ENCODE measurements at regions not wholly inside any gene's neighbourhood (a gene's known extent, or its start where the extent isn't known, plus 50 kb on each side); places are given as distances from the start of the nearest gene placed in this dataset.

- Histone ChIP-seq H3K4me1 (no peaks in the 10 kb centered on the region), H3K27ac (no peak overlapping the region), H3K27me3 (no peaks in the 10 kb centered on the region), H3K36me3 (no peaks in the 10 kb centered on the region), H3K4me3 (no peak overlapping the region), H3K9me3 (peaks cover 0 to 11% (median 0%) of the 10 kb centered on the region in 11 donors)
- no peak for TF ChIP-seq CTCF (IDR thresholded peaks at IDR 0.05)
- DNase-seq, result no peak
- ATAC-seq, result no peak
- intact Hi-C loops (cut with DNase I), result no loop called here
Measured at GRCh38 chr4:157897855-157898370, 274.9 kb downstream of the GASK1B start.

GRCh38 chr4:157896726-157897125 is 276.1 kb downstream of the GASK1B start:
- Histone ChIP-seq H3K4me3 (no peak overlapping the region), H3K27me3 (no peaks in the 10 kb centered on the region)
- WGBS, 2 donors, result 80% methylated on average over 3 of the region's 3 CpGs

GRCh38 chr4:157895205-157895604 is 277.6 kb downstream of the GASK1B start:
- Histone ChIP-seq H3K27ac (no peak overlapping the region), H3K27me3 (no peaks in the 10 kb centered on the region), H3K36me3 (no peaks in the 10 kb centered on the region), H3K4me1 (no peaks in the 10 kb centered on the region), H3K4me3 (no peak overlapping the region), H3K9me3 (no peaks in the 10 kb centered on the region)
- DNase-seq (no peak), ATAC-seq (no peak)
- intact Hi-C loops (cut with DNase I), result no loop called here
- 57 to 71% methylated on average over 4 of the region's 4 CpGs for WGBS, 2 donors
- TF ChIP-seq CTCF (IDR thresholded peaks at IDR 0.05), result no peak

More at GRCh38 chr4:157896726-157897125, 276.1 kb downstream of the GASK1B start:
- no peak for TF ChIP-seq CTCF (IDR thresholded peaks at IDR 0.05)
- Histone ChIP-seq H3K36me3 (no peaks in the 10 kb centered on the region), H3K9me3 (peaks cover 0 to 6% (median 0%) of the 10 kb centered on the region in 11 donors), H3K4me1 (no peaks in the 10 kb centered on the region), H3K27ac (no peak overlapping the region)
- intact Hi-C loops (cut with DNase I), result no loop called here
- no peak for ATAC-seq
- no peak for DNase-seq

- Histone ChIP-seq H3K4me3 (no peak overlapping the region), H3K27me3 (no peaks in the 10 kb centered on the region), H3K4me1 (no peaks in the 10 kb centered on the region), H3K27ac (no peak overlapping the region), H3K9me3 (no peaks in the 10 kb centered on the region), H3K36me3 (no peaks in the 10 kb centered on the region)
- ATAC-seq (no peak), DNase-seq (no peak)
- TF ChIP-seq CTCF (IDR thresholded peaks at IDR 0.05), result no peak
- intact Hi-C loops (cut with DNase I), result no loop called here
- 67 to 71% methylated on average over 2 of the region's 2 CpGs for WGBS, 2 donors
Measured at GRCh38 chr4:157889788-157890187, 283.0 kb downstream of the GASK1B start.
